HG03196 (cell line): ENCODE measurements at regions not wholly inside any gene's neighbourhood (a gene's known extent, or its start where the extent isn't known, plus 50 kb on each side); places are given as distances from the start of the nearest gene placed in this dataset.

Experiments
- ATAC-seq: cut with Tn5 transposase; IDR thresholded peaks from one replicate; pipeline ENCODE4 v1.9.1; 2021; ENCODE audit not compliant: unreplicated experiment

GRCh38 chr4:59979061-59979460, 1221.1 kb upstream of the ADGRL3 start:
- no peak for ATAC-seq

GRCh38 chr4:59983852-59984251, 1216.3 kb upstream of the ADGRL3 start:
- no peak for ATAC-seq

GRCh38 chr4:59987289-59987688, 1212.8 kb upstream of the ADGRL3 start:
- no peak for ATAC-seq

GRCh38 chr4:59994118-59994517, 1206.0 kb upstream of the ADGRL3 start:
- no peak for ATAC-seq

GRCh38 chr4:60002603-60003337, 1197.4 kb upstream of the ADGRL3 start:
- no peak for ATAC-seq

- no peak for ATAC-seq
Measured at GRCh38 chr4:60013464-60014184, 1186.5 kb upstream of the ADGRL3 start.

- no peak for ATAC-seq
Measured at GRCh38 chr4:60016971-60017370, 1183.2 kb upstream of the ADGRL3 start.

- ATAC-seq: no peak
Measured at GRCh38 chr4:60019180-60019579, 1180.9 kb upstream of the ADGRL3 start.

GRCh38 chr4:60019946-60020345, 1180.2 kb upstream of the ADGRL3 start:
- no peak for ATAC-seq

GRCh38 chr4:60020389-60020788, 1179.7 kb upstream of the ADGRL3 start:
- ATAC-seq: no peak

- ATAC-seq: no peak
Measured at GRCh38 chr4:60033826-60034225, 1166.3 kb upstream of the ADGRL3 start.

- ATAC-seq: no peak
Measured at GRCh38 chr4:60034361-60034760, 1165.8 kb upstream of the ADGRL3 start.

- ATAC-seq: no peak
Measured at GRCh38 chr4:60039908-60040307, 1160.2 kb upstream of the ADGRL3 start.

GRCh38 chr4:60042231-60042652, 1157.9 kb upstream of the ADGRL3 start:
- ATAC-seq: no peak

- ATAC-seq: no peak
Measured at GRCh38 chr4:60042941-60043340, 1157.2 kb upstream of the ADGRL3 start.

GRCh38 chr4:60078984-60079383, 1121.1 kb upstream of the ADGRL3 start:
- no peak for ATAC-seq

- no peak for ATAC-seq
Measured at GRCh38 chr4:60081839-60082238, 1118.3 kb upstream of the ADGRL3 start.

GRCh38 chr4:60088807-60089486, 1111.2 kb upstream of the ADGRL3 start:
- ATAC-seq: no peak

GRCh38 chr4:60089546-60090273, 1110.4 kb upstream of the ADGRL3 start:
- ATAC-seq: no peak

GRCh38 chr4:60096676-60097075, 1103.5 kb upstream of the ADGRL3 start:
- no peak for ATAC-seq

- ATAC-seq: no peak
Measured at GRCh38 chr4:60116592-60116991, 1083.5 kb upstream of the ADGRL3 start.
